HCT116 (cell line): ENCODE measurements at regions not wholly inside any gene's neighbourhood (a gene's known extent, or its start where the extent isn't known, plus 50 kb on each side); places are given as distances from the start of the nearest gene placed in this dataset.

Source experiments
- ATAC-seq: fragments of 200-7000 bp; cut with Tn5 transposase; 2 replicates; pipeline ENCODE4 v1.9.1; 2020; ENCODE audit warnings: mild to moderate bottlenecking, moderate library complexity
- BruUV-seq: library from RNA; stranded (reverse); fragments of 400-500 nt; replicated peaks from 2 replicates; lab custom pipeline; 2021; lab: Mats Ljungman, UMichigan
- CTCF ChIA-PET: fragments of 300-600 bp; sonication (Branson Sonifier 250); formaldehyde crosslinking; loops from one replicate; lab custom pipeline; 2021; ENCODE audit warnings: antibody characterized with exemption; lab: Charles Lee
- POLR2A ChIA-PET: fragments of 300-600, 350-600 bp; sonication (Branson Sonifier 250); formaldehyde crosslinking; loops from one replicate; lab custom pipeline; 2021; ENCODE audit warnings: antibody characterized with exemption; lab: Charles Lee
- RAD21 ChIA-PET, 2 experiments: fragments of 300-600 bp; sonication (Branson Sonifier 250); formaldehyde crosslinking; loops; one replicate each; lab custom pipeline; 2023; ENCODE audit warnings: low total read pairs in 2 of 2; ENCODE audit not compliant: uncharacterized antibody in 2 of 2, unreplicated experiment in 2 of 2, low non-redundant PET in 1 of 2; lab: Charles Lee
- DNase-seq: peaks from one replicate; pipeline ENCODE4 v3.0.0-alpha.2; 2010; ENCODE audit warnings: low read depth, low spot score
- H2AFZ ChIP-seq: fragments of 200-600 bp; shearing (Covaris generic), sonication (generic); 2 replicates; pipeline ENCODE4 v1.6.1; 2017; ENCODE audit warnings: low read depth, mixed run types, mixed read lengths, antibody characterized with exemption, low read length; ENCODE audit not compliant: poor library complexity, severe bottlenecking
- H3K27ac ChIP-seq: 2 replicates; pipeline ENCODE4 v1.5.1; 2012; ENCODE audit warnings: low read depth, low read length
- H3K27me3 ChIP-seq: fragments of 200-600 bp; sonication (generic); 2 replicates; pipeline ENCODE4 v1.6.1; 2016; ENCODE audit warnings: mixed run types, low read length, mixed read lengths; ENCODE audit not compliant: insufficient read depth
- H3K36me3 ChIP-seq, 2 experiments: fragments of 200-500 bp in 1 of 2; fragments of 200-600 bp in 1 of 2; sonication (Bioruptor generic) in 1 of 2; sonication (generic) in 1 of 2; 2 replicates each; pipeline versions ENCODE4 v1.5.1 to v1.6.1; 2014 to 2016; ENCODE audit warnings: low read length in 2 of 2, inconsistent platforms in 1 of 2, mixed read lengths in 1 of 2, mixed run types in 1 of 2; ENCODE audit not compliant: insufficient read depth in 2 of 2, control insufficient read depth in 1 of 2
- H3K4me1 ChIP-seq, 2 experiments: fragments of 200-600 bp in 1 of 2; sonication (generic) in 1 of 2; 2 replicates each; pipeline versions ENCODE4 v1.5.1 to v1.6.1; 2012 to 2017; ENCODE audit warnings: low read length in 2 of 2, inconsistent platforms in 1 of 2, mild to moderate bottlenecking in 1 of 2, mixed read lengths in 1 of 2, mixed run types in 1 of 2, moderate library complexity in 1 of 2; ENCODE audit not compliant: insufficient read depth in 2 of 2, control insufficient read depth in 1 of 2
- H3K4me2 ChIP-seq: fragments of 200-600 bp; sonication (generic); 2 replicates; pipeline ENCODE4 v1.6.1; 2017; ENCODE audit warnings: mixed run types, low read length, mixed read lengths
- H3K4me3 ChIP-seq, 2 experiments: fragments of 200-600 bp in 1 of 2; sonication (generic) in 1 of 2; replicated peaks in 1 of 2; 2 replicates each; pipeline ENCODE4 v1.5.1; 2011 to 2016; ENCODE audit warnings: low read length in 2 of 2, control low read depth in 1 of 2, low read depth in 1 of 2, mild to moderate bottlenecking in 1 of 2, mixed read lengths in 1 of 2, mixed run types in 1 of 2
- H3K79me2 ChIP-seq: fragments of 200-600 bp; sonication (generic); 2 replicates; pipeline ENCODE4 v1.6.1; 2017; ENCODE audit warnings: mild to moderate bottlenecking, mixed run types, low read length, moderate library complexity, mixed read lengths; ENCODE audit not compliant: insufficient read depth
- H3K9ac ChIP-seq: fragments of 200-600 bp; sonication (generic); 2 replicates; pipeline ENCODE4 v1.6.1; 2016; ENCODE audit warnings: low read length, mixed read lengths
- H3K9me2 ChIP-seq: fragments of 200-600 bp; sonication (generic), shearing (Covaris generic); 2 replicates; pipeline ENCODE4 v1.6.1; 2017; ENCODE audit warnings: mixed run types, mild to moderate bottlenecking, moderate library complexity; ENCODE audit not compliant: insufficient read depth
- H3K9me3 ChIP-seq, 2 experiments: fragments of 200-500 bp in 1 of 2; fragments of 200-600 bp in 1 of 2; sonication (Bioruptor generic) in 1 of 2; sonication (generic) in 1 of 2; 2 replicates each; pipeline ENCODE4 v1.6.1; 2014 to 2017; ENCODE audit warnings: low read length in 2 of 2, mixed read lengths in 2 of 2, inconsistent platforms in 1 of 2, low read depth in 1 of 2, mild to moderate bottlenecking in 1 of 2, mixed run types in 1 of 2, moderate library complexity in 1 of 2; ENCODE audit not compliant: control insufficient read depth in 1 of 2, insufficient read depth in 1 of 2
- H4K20me1 ChIP-seq: fragments of 200-600 bp; sonication (generic), shearing (Covaris generic); 2 replicates; pipeline ENCODE4 v1.6.1; 2017; ENCODE audit warnings: mixed run types, mild to moderate bottlenecking, moderate library complexity; ENCODE audit not compliant: insufficient read depth
- EGR1 ChIP-seq: IDR thresholded peaks from 2 replicates; pipeline ENCODE4 v1.6.1; 2012; ENCODE audit warnings: low read depth
- ELF1 ChIP-seq: IDR thresholded peaks from 2 replicates; pipeline ENCODE4 v1.6.1; 2012; ENCODE audit warnings: low read depth, borderline replicate concordance
- EZH2phosphoT487 ChIP-seq: fragments of 200-600 bp; IDR thresholded peaks from 2 replicates; pipeline ENCODE4 v1.6.1; 2018; ENCODE audit warnings: antibody characterized with exemption, borderline replicate concordance
- MAX ChIP-seq: IDR thresholded peaks from 2 replicates; pipeline ENCODE4 v1.6.1; 2012
- REST ChIP-seq: IDR thresholded peaks from 2 replicates; pipeline ENCODE4 v1.6.1; 2012; ENCODE audit warnings: low read depth
- SIN3A ChIP-seq: IDR thresholded peaks from 2 replicates; pipeline ENCODE4 v1.6.1; 2012; ENCODE audit warnings: low read depth
- SP1 ChIP-seq: IDR thresholded peaks from 2 replicates; pipeline ENCODE4 v1.6.1; 2012; ENCODE audit warnings: low read depth
- SRF ChIP-seq: IDR thresholded peaks from 2 replicates; pipeline ENCODE4 v1.6.1; 2012; ENCODE audit warnings: low read depth
- TCF7L2 ChIP-seq: IDR thresholded peaks from 2 replicates; pipeline ENCODE4 v1.7.0; 2011; ENCODE audit warnings: borderline replicate concordance, inconsistent platforms; ENCODE audit not compliant: insufficient read depth, insufficient read length; ENCODE audit errors: extremely low read depth
- ZBTB33 ChIP-seq: IDR thresholded peaks from 2 replicates; pipeline ENCODE4 v1.6.1; 2011; ENCODE audit warnings: mild to moderate bottlenecking, low read length, moderate library complexity; ENCODE audit not compliant: insufficient replicate concordance; ENCODE audit errors: extremely low read depth
- ZFX ChIP-seq: fragments of 450-650 bp; IDR thresholded peaks from 2 replicates; pipeline ENCODE4 v1.6.1; 2017
- intact Hi-C: fragments of 100-400 bp; cut with micrococcal nuclease; formaldehyde crosslinking; loops from 2 replicates; pipeline ENCODE4 v1.10.0; 2022

- ChIA-PET POLR2A (no interaction called here), CTCF (no interaction called here), RAD21 (no interaction called here)
- no peak overlapping the region for H3K4me2 ChIP-seq
- no peaks in the 10 kb centered on the region for H4K20me1 ChIP-seq
- H3K9ac ChIP-seq, result no peak overlapping the region
- intact Hi-C loops, result no loop called here
- peaks cover 63% of the 10 kb centered on the region for H3K27me3 ChIP-seq
- H3K4me3 ChIP-seq, result no peak overlapping the region
- TF ChIP-seq ZFX (no peak), MAX (no peak), TCF7L2 (no peak), SRF (no peak), EZH2phosphoT487 (no peak), ZBTB33 (no peak), SIN3A (no peak), SP1 (no peak), REST (no peak), EGR1 (no peak), ELF1 (no peak)
- H3K9me2 ChIP-seq, result no peaks in the 10 kb centered on the region
- H3K36me3 ChIP-seq, result no peaks in the 10 kb centered on the region
- no peaks in the 10 kb centered on the region for H3K4me1 ChIP-seq
- ATAC-seq (no peak), DNase-seq (no peak)
- BruUV-seq, result no TSS peak
- H3K27ac ChIP-seq, result no peak overlapping the region
- no peaks in the 10 kb centered on the region for H3K9me3 ChIP-seq
- no peaks in the 10 kb centered on the region for H3K79me2 ChIP-seq
- H2AFZ ChIP-seq, result no peak overlapping the region
Measured at GRCh38 chr13:78777976-78778375, 119.0 kb upstream of the OBI1 start.
